GM23338 (cell line): ENCODE measurements at regions not wholly inside any gene's neighbourhood (a gene's known extent, or its start where the extent isn't known, plus 50 kb on each side); places are given as distances from the start of the nearest gene placed in this dataset.

Experiments
- ATAC-seq: fragments of 200-7000 bp; cut with Tn5 transposase; 3 replicates; pipeline ENCODE4 v1.9.1; 2020
- DNase-seq: peaks from one replicate; pipeline ENCODE4 v3.0.0-alpha.2; 2015; ENCODE audit warnings: low spot score
- H2AFZ ChIP-seq: fragments of 200-600 bp; sonication (generic); 2 replicates; pipeline ENCODE4 v1.8.0; 2016; ENCODE audit warnings: antibody characterized with exemption, mild to moderate bottlenecking, moderate library complexity
- H3F3A ChIP-seq: fragments of 200-600 bp; sonication (generic); replicated peaks from 2 replicates; pipeline ENCODE4 v1.8.0; 2017; ENCODE audit warnings: antibody characterized with exemption, mixed run types, low read depth
- H3K27ac ChIP-seq: fragments of 200-600 bp; sonication (generic); 2 replicates; pipeline ENCODE4 v1.6.1; 2016; ENCODE audit warnings: low read depth
- H3K27me3 ChIP-seq: fragments of 200-600 bp; sonication (generic); 2 replicates; pipeline ENCODE4 v1.8.0; 2016; ENCODE audit warnings: mild to moderate bottlenecking, mixed run types, moderate library complexity; ENCODE audit not compliant: insufficient read depth
- H3K36me3 ChIP-seq: fragments of 200-600 bp; sonication (generic); 2 replicates; pipeline ENCODE4 v1.8.0; 2016; ENCODE audit warnings: mild to moderate bottlenecking; ENCODE audit not compliant: insufficient read depth
- H3K4me1 ChIP-seq: fragments of 200-600 bp; sonication (generic); 2 replicates; pipeline ENCODE4 v1.8.0; 2016; ENCODE audit warnings: mild to moderate bottlenecking, moderate library complexity; ENCODE audit not compliant: insufficient read depth
- H3K4me2 ChIP-seq: fragments of 200-600 bp; sonication (generic); 2 replicates; pipeline ENCODE4 v1.7.1; 2017; ENCODE audit warnings: mixed run types
- H3K4me3 ChIP-seq: fragments of 200-600 bp; sonication (generic); 2 replicates; pipeline ENCODE4 v1.6.1; 2016; ENCODE audit warnings: mixed run types
- H3K79me2 ChIP-seq: fragments of 200-600 bp; sonication (generic); replicated peaks from 2 replicates; pipeline ENCODE4 v1.8.0; 2017; ENCODE audit warnings: mild to moderate bottlenecking; ENCODE audit not compliant: insufficient read depth
- H3K9me2 ChIP-seq: fragments of 200-600 bp; sonication (generic); 2 replicates; pipeline ENCODE4 v1.8.0; 2017; ENCODE audit not compliant: insufficient read depth
- H4K20me1 ChIP-seq: fragments of 200-600 bp; sonication (generic); replicated peaks from 2 replicates; pipeline ENCODE4 v1.8.0; 2017; ENCODE audit warnings: mild to moderate bottlenecking; ENCODE audit not compliant: insufficient read depth
- H3K27ac Mint-ChIP-seq: 2 replicates; pipeline ENCODE4 v1.8.0; 2020; ENCODE audit warnings: inconsistent platforms, mild to moderate bottlenecking, moderate library complexity, mixed read lengths
- H3K27me3 Mint-ChIP-seq: 3 replicates; pipeline ENCODE4 v1.8.0; 2022; ENCODE audit warnings: low read depth, mild to moderate bottlenecking, moderate library complexity, mixed read lengths, inconsistent platforms; ENCODE audit not compliant: insufficient read depth, poor library complexity
- H3K36me3 Mint-ChIP-seq: 3 replicates; pipeline ENCODE4 v1.8.0; 2021; ENCODE audit warnings: low read depth, mild to moderate bottlenecking, inconsistent platforms, moderate library complexity, mixed read lengths
- H3K4me1 Mint-ChIP-seq: 3 replicates; pipeline ENCODE4 v1.8.0; 2020; ENCODE audit warnings: mild to moderate bottlenecking, inconsistent platforms, mixed read lengths
- H3K4me3 Mint-ChIP-seq: 3 replicates; pipeline ENCODE4 v1.8.0; 2021; ENCODE audit warnings: moderate library complexity, mild to moderate bottlenecking, inconsistent platforms, mixed read lengths
- H3K9me3 Mint-ChIP-seq: 3 replicates; pipeline ENCODE4 v1.8.0; 2020; ENCODE audit warnings: moderate library complexity, mild to moderate bottlenecking, inconsistent platforms, mixed read lengths
- CREB1 ChIP-seq: fragments of 250-450 bp; sonication (Bioruptor Pico); IDR thresholded peaks from 2 replicates; pipeline ENCODE4 v1.5.0; 2020; ENCODE audit warnings: low read depth, mild to moderate bottlenecking, moderate library complexity
- EZH2 ChIP-seq: fragments of 200-600 bp; sonication (generic); IDR thresholded peaks from one replicate; pipeline ENCODE4 v1.8.0; 2017; ENCODE audit warnings: antibody characterized with exemption, mild to moderate bottlenecking, low read depth; ENCODE audit not compliant: unreplicated experiment
- EZH2phosphoT487 ChIP-seq: fragments of 200-600 bp; sonication (generic); IDR thresholded peaks from one replicate; pipeline ENCODE4 v1.8.1; 2018; ENCODE audit warnings: antibody characterized with exemption; ENCODE audit not compliant: unreplicated experiment
- JUNB ChIP-seq: IDR thresholded peaks from one replicate; pipeline ENCODE4 v1.6.1; 2016; ENCODE audit warnings: antibody characterized with exemption; ENCODE audit not compliant: unreplicated experiment
- NANOG ChIP-seq: IDR thresholded peaks from 2 replicates; pipeline ENCODE4 v1.6.1; 2016; ENCODE audit warnings: antibody characterized with exemption, borderline replicate concordance
- STAT1 ChIP-seq: IDR thresholded peaks from one replicate; pipeline ENCODE4 v1.6.1; 2016; ENCODE audit warnings: antibody characterized with exemption; ENCODE audit not compliant: unreplicated experiment
- ZNF114 ChIP-seq: fragments of 250-450 bp; sonication (Bioruptor Pico); IDR thresholded peaks from 2 replicates; pipeline ENCODE4 v1.5.0; 2020; ENCODE audit warnings: mild to moderate bottlenecking, moderate library complexity
- TF ChIP-seq, protein P1 (sequence below): fragments of 250-450 bp; sonication (Bioruptor Pico); IDR thresholded peaks from 2 replicates; pipeline ENCODE4 v1.5.0; 2020; ENCODE audit warnings: mild to moderate bottlenecking, moderate library complexity
- TF ChIP-seq, protein P2 (sequence below): IDR thresholded peaks from one replicate; pipeline ENCODE4 v1.6.1; 2018; ENCODE audit warnings: antibody characterized with exemption; ENCODE audit not compliant: unreplicated experiment
- TF ChIP-seq, protein P3 (sequence below): IDR thresholded peaks from 2 replicates; pipeline ENCODE4 v1.6.1; 2016; ENCODE audit warnings: antibody characterized with exemption
- TF ChIP-seq, protein P4 (sequence below), 2 experiments: fragments of 200-600 bp in 1 of 2; sonication (generic) in 1 of 2; conservative IDR thresholded peaks; 2 replicates each; pipeline versions ENCODE4 v1.5.1 to v1.6.1; 2016 to 2017; ENCODE audit warnings: antibody characterized with exemption in 2 of 2, low read depth in 2 of 2, mild to moderate bottlenecking in 2 of 2, moderate library complexity in 1 of 2

DNA sequence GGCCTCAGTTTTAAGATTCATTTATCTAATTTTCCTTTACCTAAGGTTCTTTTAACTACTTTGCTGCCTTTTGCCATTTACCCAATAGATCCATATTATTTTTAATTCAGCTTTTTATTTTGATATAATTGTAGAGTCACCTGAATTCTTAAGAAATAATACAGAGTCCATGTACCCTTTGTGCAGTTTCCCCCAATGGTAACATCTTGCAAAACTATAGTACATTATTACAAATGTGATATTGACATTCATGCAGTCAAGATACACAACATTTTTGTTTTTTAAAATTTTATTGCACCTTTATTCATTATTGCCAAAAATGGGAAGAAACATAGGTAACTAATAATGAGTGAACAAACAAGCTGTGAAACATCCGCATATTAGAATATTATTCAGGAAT is 208.7 kb upstream of the WDFY3 start (continued):
- TF ChIP-seq, protein P1, sequence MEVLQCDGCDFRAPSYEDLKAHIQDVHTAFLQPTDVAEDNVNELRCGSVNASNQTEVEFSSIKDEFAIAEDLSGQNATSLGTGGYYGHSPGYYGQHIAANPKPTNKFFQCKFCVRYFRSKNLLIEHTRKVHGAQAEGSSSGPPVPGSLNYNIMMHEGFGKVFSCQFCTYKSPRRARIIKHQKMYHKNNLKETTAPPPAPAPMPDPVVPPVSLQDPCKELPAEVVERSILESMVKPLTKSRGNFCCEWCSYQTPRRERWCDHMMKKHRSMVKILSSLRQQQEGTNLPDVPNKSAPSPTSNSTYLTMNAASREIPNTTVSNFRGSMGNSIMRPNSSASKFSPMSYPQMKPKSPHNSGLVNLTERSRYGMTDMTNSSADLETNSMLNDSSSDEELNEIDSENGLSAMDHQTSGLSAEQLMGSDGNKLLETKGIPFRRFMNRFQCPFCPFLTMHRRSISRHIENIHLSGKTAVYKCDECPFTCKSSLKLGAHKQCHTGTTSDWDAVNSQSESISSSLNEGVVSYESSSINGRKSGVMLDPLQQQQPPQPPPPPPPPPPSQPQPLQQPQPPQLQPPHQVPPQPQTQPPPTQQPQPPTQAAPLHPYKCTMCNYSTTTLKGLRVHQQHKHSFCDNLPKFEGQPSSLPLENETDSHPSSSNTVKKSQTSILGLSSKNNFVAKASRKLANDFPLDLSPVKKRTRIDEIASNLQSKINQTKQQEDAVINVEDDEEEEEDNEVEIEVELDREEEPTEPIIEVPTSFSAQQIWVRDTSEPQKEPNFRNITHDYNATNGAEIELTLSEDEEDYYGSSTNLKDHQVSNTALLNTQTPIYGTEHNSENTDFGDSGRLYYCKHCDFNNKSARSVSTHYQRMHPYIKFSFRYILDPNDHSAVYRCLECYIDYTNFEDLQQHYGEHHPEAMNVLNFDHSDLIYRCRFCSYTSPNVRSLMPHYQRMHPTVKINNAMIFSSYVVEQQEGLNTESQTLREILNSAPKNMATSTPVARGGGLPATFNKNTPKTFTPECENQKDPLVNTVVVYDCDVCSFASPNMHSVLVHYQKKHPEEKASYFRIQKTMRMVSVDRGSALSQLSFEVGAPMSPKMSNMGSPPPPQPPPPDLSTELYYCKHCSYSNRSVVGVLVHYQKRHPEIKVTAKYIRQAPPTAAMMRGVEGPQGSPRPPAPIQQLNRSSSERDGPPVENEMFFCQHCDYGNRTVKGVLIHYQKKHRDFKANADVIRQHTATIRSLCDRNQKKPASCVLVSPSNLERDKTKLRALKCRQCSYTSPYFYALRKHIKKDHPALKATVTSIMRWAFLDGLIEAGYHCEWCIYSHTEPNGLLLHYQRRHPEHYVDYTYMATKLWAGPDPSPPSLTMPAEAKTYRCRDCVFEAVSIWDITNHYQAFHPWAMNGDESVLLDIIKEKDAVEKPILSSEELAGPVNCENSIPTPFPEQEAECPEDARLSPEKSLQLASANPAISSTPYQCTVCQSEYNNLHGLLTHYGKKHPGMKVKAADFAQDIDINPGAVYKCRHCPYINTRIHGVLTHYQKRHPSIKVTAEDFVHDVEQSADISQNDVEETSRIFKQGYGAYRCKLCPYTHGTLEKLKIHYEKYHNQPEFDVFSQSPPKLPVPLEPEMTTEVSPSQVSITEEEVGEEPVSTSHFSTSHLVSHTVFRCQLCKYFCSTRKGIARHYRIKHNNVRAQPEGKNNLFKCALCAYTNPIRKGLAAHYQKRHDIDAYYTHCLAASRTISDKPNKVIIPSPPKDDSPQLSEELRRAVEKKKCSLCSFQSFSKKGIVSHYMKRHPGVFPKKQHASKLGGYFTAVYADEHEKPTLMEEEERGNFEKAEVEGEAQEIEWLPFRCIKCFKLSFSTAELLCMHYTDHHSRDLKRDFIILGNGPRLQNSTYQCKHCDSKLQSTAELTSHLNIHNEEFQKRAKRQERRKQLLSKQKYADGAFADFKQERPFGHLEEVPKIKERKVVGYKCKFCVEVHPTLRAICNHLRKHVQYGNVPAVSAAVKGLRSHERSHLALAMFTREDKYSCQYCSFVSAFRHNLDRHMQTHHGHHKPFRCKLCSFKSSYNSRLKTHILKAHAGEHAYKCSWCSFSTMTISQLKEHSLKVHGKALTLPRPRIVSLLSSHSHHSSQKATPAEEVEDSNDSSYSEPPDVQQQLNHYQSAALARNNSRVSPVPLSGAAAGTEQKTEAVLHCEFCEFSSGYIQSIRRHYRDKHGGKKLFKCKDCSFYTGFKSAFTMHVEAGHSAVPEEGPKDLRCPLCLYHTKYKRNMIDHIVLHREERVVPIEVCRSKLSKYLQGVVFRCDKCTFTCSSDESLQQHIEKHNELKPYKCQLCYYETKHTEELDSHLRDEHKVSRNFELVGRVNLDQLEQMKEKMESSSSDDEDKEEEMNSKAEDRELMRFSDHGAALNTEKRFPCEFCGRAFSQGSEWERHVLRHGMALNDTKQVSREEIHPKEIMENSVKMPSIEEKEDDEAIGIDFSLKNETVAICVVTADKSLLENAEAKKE, result no peak

DNA sequence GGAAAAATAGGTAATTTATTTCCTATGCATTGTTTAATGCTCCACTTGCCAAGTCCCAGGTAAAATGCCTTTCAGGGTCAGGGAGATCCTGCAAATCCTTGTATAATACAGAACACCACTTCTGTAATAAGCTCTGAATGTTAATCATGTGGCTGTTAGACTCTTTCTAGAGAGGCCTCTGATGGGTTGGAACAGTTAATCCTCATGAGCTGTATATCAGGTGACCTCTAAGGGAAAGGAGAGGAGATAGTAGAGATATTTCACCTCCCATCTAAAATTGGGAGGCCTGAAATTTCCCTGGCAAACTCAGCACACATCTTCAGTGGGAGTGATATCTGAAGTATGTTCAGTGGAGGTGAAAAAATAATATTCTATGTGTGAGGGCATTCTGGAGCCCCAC is 210.6 kb upstream of the WDFY3 start:
- Mint-ChIP-seq H3K4me3 (no peak overlapping the region), H3K9me3 (no peaks in the 10 kb centered on the region), H3K27ac (no peak overlapping the region), H3K4me1 (no peaks in the 10 kb centered on the region), H3K36me3 (no peaks in the 10 kb centered on the region), H3K27me3 (peaks cover 1% of the 10 kb centered on the region)
- H3K27me3 ChIP-seq, result no peaks in the 10 kb centered on the region
- DNase-seq, result no peak
- TF ChIP-seq ZNF114 (no peak), EZH2phosphoT487 (no peak), NANOG (no peak), EZH2 (no peak), CREB1 (CRISPR knock-in tag) (no peak), STAT1 (no peak), JUNB (no peak)
- TF ChIP-seq, protein P2, sequence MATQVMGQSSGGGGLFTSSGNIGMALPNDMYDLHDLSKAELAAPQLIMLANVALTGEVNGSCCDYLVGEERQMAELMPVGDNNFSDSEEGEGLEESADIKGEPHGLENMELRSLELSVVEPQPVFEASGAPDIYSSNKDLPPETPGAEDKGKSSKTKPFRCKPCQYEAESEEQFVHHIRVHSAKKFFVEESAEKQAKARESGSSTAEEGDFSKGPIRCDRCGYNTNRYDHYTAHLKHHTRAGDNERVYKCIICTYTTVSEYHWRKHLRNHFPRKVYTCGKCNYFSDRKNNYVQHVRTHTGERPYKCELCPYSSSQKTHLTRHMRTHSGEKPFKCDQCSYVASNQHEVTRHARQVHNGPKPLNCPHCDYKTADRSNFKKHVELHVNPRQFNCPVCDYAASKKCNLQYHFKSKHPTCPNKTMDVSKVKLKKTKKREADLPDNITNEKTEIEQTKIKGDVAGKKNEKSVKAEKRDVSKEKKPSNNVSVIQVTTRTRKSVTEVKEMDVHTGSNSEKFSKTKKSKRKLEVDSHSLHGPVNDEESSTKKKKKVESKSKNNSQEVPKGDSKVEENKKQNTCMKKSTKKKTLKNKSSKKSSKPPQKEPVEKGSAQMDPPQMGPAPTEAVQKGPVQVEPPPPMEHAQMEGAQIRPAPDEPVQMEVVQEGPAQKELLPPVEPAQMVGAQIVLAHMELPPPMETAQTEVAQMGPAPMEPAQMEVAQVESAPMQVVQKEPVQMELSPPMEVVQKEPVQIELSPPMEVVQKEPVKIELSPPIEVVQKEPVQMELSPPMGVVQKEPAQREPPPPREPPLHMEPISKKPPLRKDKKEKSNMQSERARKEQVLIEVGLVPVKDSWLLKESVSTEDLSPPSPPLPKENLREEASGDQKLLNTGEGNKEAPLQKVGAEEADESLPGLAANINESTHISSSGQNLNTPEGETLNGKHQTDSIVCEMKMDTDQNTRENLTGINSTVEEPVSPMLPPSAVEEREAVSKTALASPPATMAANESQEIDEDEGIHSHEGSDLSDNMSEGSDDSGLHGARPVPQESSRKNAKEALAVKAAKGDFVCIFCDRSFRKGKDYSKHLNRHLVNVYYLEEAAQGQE, result no peak
- TF ChIP-seq, protein P3, sequence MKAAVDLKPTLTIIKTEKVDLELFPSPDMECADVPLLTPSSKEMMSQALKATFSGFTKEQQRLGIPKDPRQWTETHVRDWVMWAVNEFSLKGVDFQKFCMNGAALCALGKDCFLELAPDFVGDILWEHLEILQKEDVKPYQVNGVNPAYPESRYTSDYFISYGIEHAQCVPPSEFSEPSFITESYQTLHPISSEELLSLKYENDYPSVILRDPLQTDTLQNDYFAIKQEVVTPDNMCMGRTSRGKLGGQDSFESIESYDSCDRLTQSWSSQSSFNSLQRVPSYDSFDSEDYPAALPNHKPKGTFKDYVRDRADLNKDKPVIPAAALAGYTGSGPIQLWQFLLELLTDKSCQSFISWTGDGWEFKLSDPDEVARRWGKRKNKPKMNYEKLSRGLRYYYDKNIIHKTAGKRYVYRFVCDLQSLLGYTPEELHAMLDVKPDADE, result no peak
- TF ChIP-seq, protein P4, sequence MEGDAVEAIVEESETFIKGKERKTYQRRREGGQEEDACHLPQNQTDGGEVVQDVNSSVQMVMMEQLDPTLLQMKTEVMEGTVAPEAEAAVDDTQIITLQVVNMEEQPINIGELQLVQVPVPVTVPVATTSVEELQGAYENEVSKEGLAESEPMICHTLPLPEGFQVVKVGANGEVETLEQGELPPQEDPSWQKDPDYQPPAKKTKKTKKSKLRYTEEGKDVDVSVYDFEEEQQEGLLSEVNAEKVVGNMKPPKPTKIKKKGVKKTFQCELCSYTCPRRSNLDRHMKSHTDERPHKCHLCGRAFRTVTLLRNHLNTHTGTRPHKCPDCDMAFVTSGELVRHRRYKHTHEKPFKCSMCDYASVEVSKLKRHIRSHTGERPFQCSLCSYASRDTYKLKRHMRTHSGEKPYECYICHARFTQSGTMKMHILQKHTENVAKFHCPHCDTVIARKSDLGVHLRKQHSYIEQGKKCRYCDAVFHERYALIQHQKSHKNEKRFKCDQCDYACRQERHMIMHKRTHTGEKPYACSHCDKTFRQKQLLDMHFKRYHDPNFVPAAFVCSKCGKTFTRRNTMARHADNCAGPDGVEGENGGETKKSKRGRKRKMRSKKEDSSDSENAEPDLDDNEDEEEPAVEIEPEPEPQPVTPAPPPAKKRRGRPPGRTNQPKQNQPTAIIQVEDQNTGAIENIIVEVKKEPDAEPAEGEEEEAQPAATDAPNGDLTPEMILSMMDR (conservative IDR thresholded peaks at IDR 0.05; ENCODE audit: low read depth in 2 of 2), result no peak
- no peaks in the 10 kb centered on the region for H4K20me1 ChIP-seq
- H3K79me2 ChIP-seq, result no peaks in the 10 kb centered on the region
- no peak overlapping the region for H3K4me2 ChIP-seq
- H2AFZ ChIP-seq, result no peak overlapping the region
- no peak overlapping the region for H3K4me3 ChIP-seq
- H3K27ac ChIP-seq, result no peak overlapping the region
- H3K36me3 ChIP-seq, result no peaks in the 10 kb centered on the region
- H3F3A ChIP-seq, result no peaks in the 10 kb centered on the region
- H3K4me1 ChIP-seq, result no peaks in the 10 kb centered on the region
- no peak for ATAC-seq
- H3K9me2 ChIP-seq, result no peaks in the 10 kb centered on the region; the same call in 1 of the 2 replicates
